HepG2 (cell line): ENCODE measurements at regions not wholly inside any gene's neighbourhood (a gene's known extent, or its start where the extent isn't known, plus 50 kb on each side); places are given as distances from the start of the nearest gene placed in this dataset.
A peak's percentile ranks its signal among the peaks of the same experiment; 100 is the strongest.

Experiments
- BORCS8-MEF2B ChIP-seq: sonication (generic); formaldehyde crosslinking; IDR thresholded peaks from 2 replicates; pipeline ENCODE4 v1.8.0; 2022; ENCODE audit warnings: mild to moderate bottlenecking, missing genetic modification reagents
- EZH2 ChIP-seq: conservative IDR thresholded peaks from 2 replicates; pipeline ENCODE4 v1.6.1; 2012; ENCODE audit warnings: mild to moderate bottlenecking, low read depth, low read length, moderate library complexity
- HNF4G ChIP-seq, 2 experiments: sonication (generic) in 1 of 2; formaldehyde crosslinking in 1 of 2; IDR thresholded peaks; 2 replicates each; pipeline versions ENCODE4 v1.4.0 to v1.6.1; 2011 to 2020; ENCODE audit warnings: borderline replicate concordance in 2 of 2, low read depth in 2 of 2, mild to moderate bottlenecking in 2 of 2, low read length in 1 of 2, missing genetic modification reagents in 1 of 2, moderate library complexity in 1 of 2
- PAF1 ChIP-seq: IDR thresholded peaks from 2 replicates; pipeline ENCODE4 v1.6.1; 2016; ENCODE audit warnings: missing genetic modification reagents, missing compliant biosample characterization
- PTBP1 ChIP-seq: fragments of 200-400 bp; formaldehyde crosslinking; IDR thresholded peaks from 2 replicates; pipeline ENCODE4 v1.6.1; 2018; ENCODE audit warnings: low read length, low read depth; ENCODE audit not compliant: poor library complexity, severe bottlenecking
- SOX6 ChIP-seq, 2 experiments: fragments of 450-650 bp in 1 of 2; sonication (generic) in 1 of 2; formaldehyde crosslinking in 1 of 2; IDR thresholded peaks; 2 replicates each; pipeline versions ENCODE4 v1.4.0 to v1.6.1; 2017 to 2020; ENCODE audit warnings: antibody characterized with exemption in 1 of 2, mild to moderate bottlenecking in 1 of 2, missing genetic modification reagents in 1 of 2
- ZNF382 ChIP-seq: sonication (generic); formaldehyde crosslinking; IDR thresholded peaks from 2 replicates; pipeline ENCODE4 v1.5.0; 2020; ENCODE audit warnings: missing genetic modification reagents, mild to moderate bottlenecking, borderline replicate concordance
- ZNF496 ChIP-seq: sonication (generic); formaldehyde crosslinking; IDR thresholded peaks from 2 replicates; pipeline ENCODE4 v1.8.1; 2023; ENCODE audit warnings: mild to moderate bottlenecking, moderate library complexity, missing genetic modification reagents; ENCODE audit not compliant: insufficient replicate concordance
- ZNF589 ChIP-seq: sonication (generic); formaldehyde crosslinking; conservative IDR thresholded peaks from 2 replicates; pipeline ENCODE4 v1.8.0; 2022; ENCODE audit warnings: mild to moderate bottlenecking, moderate library complexity, missing genetic modification reagents
- ZNF772 ChIP-seq: sonication (generic); formaldehyde crosslinking; IDR thresholded peaks from 2 replicates; pipeline ENCODE4 v1.5.0; 2020; ENCODE audit warnings: mild to moderate bottlenecking, missing genetic modification reagents
- ZNF773 ChIP-seq: sonication (generic); formaldehyde crosslinking; IDR thresholded peaks from 2 replicates; pipeline ENCODE4 v1.4.0; 2020; ENCODE audit warnings: missing genetic modification reagents, borderline replicate concordance
- ZNF781 ChIP-seq: sonication (generic); formaldehyde crosslinking; IDR thresholded peaks from 2 replicates; pipeline ENCODE4 v1.5.1; 2020; ENCODE audit warnings: borderline replicate concordance, mild to moderate bottlenecking, missing genetic modification reagents; ENCODE audit errors: not compliant biosample characterization
- TF ChIP-seq, protein P1 (sequence below), 2 experiments: fragments of 450-650 bp in 1 of 2; sonication (generic) in 1 of 2; formaldehyde crosslinking in 1 of 2; IDR thresholded peaks; 2 replicates each; pipeline versions ENCODE4 v1.6.1 to v1.8.0; 2016 to 2022; ENCODE audit warnings: antibody characterized with exemption in 1 of 2, mild to moderate bottlenecking in 1 of 2, missing genetic modification reagents in 1 of 2
- TF ChIP-seq, protein P2 (sequence below): sonication (generic); formaldehyde crosslinking; IDR thresholded peaks from 2 replicates; pipeline ENCODE4 v1.4.0; 2020; ENCODE audit warnings: missing genetic modification reagents, borderline replicate concordance

DNA sequence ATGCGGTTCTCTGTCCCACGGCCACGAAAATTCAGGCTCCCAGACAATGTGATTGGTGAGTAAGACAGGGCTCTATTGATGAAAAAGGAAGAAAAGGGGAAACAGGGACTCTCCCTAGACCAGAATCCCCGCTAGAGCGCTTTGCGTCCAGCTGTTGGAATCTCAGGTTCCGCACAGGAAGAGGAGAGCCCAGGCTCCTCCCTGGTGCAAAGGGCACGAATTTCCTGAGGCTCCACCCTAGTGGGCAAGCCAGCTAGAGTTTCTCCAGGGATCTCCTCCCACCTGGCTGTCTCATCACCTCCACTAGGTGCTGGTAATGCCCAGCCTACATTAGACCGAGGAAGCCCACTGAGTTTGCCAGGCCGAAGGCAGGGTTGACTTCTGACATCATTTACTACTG is 135.9 kb upstream of the SOX4 start (continued):
- TF ChIP-seq, protein P1, sequence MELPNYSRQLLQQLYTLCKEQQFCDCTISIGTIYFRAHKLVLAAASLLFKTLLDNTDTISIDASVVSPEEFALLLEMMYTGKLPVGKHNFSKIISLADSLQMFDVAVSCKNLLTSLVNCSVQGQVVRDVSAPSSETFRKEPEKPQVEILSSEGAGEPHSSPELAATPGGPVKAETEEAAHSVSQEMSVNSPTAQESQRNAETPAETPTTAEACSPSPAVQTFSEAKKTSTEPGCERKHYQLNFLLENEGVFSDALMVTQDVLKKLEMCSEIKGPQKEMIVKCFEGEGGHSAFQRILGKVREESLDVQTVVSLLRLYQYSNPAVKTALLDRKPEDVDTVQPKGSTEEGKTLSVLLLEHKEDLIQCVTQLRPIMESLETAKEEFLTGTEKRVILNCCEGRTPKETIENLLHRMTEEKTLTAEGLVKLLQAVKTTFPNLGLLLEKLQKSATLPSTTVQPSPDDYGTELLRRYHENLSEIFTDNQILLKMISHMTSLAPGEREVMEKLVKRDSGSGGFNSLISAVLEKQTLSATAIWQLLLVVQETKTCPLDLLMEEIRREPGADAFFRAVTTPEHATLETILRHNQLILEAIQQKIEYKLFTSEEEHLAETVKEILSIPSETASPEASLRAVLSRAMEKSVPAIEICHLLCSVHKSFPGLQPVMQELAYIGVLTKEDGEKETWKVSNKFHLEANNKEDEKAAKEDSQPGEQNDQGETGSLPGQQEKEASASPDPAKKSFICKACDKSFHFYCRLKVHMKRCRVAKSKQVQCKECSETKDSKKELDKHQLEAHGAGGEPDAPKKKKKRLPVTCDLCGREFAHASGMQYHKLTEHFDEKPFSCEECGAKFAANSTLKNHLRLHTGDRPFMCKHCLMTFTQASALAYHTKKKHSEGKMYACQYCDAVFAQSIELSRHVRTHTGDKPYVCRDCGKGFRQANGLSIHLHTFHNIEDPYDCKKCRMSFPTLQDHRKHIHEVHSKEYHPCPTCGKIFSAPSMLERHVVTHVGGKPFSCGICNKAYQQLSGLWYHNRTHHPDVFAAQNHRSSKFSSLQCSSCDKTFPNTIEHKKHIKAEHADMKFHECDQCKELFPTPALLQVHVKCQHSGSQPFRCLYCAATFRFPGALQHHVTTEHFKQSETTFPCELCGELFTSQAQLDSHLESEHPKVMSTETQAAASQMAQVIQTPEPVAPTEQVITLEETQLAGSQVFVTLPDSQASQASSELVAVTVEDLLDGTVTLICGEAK (IDR thresholded peaks at IDR 0.05) = no peak
- TF ChIP-seq, protein P1 (CRISPR knock-in tag; IDR thresholded peaks at IDR 0.05) = 0 out of 2 replicates have a peak, but pooled peaks have one; percentile 37
- TF ChIP-seq BORCS8-MEF2B (CRISPR knock-in tag) = 0 out of 2 replicates have a peak, but pooled peaks have one; percentile 32
- 0 out of 2 replicates have a peak, but pooled peaks have one; percentile 43 for TF ChIP-seq ZNF589
- no peak for TF ChIP-seq ZNF781
- peak; percentile 31; the same call in 1 of the 2 replicates for TF ChIP-seq HNF4G (IDR thresholded peaks at IDR 0.05; ENCODE audit: borderline replicate concordance, low read depth, low read length)
- no peak; the same call in 1 of the 2 replicates for TF ChIP-seq HNF4G (CRISPR knock-in tag; IDR thresholded peaks at IDR 0.05; ENCODE audit: borderline replicate concordance, low read depth)
- TF ChIP-seq PTBP1 = no peak
- TF ChIP-seq ZNF382 (CRISPR knock-in tag) = no peak
- TF ChIP-seq PAF1 (CRISPR knock-in tag) = no peak
- TF ChIP-seq ZNF772 (CRISPR knock-in tag) = 0 out of 2 replicates have a peak, but pooled peaks have one; percentile 24
- TF ChIP-seq ZNF496 (CRISPR knock-in tag) = no peak
- TF ChIP-seq EZH2 = no peak
- TF ChIP-seq, protein P2, sequence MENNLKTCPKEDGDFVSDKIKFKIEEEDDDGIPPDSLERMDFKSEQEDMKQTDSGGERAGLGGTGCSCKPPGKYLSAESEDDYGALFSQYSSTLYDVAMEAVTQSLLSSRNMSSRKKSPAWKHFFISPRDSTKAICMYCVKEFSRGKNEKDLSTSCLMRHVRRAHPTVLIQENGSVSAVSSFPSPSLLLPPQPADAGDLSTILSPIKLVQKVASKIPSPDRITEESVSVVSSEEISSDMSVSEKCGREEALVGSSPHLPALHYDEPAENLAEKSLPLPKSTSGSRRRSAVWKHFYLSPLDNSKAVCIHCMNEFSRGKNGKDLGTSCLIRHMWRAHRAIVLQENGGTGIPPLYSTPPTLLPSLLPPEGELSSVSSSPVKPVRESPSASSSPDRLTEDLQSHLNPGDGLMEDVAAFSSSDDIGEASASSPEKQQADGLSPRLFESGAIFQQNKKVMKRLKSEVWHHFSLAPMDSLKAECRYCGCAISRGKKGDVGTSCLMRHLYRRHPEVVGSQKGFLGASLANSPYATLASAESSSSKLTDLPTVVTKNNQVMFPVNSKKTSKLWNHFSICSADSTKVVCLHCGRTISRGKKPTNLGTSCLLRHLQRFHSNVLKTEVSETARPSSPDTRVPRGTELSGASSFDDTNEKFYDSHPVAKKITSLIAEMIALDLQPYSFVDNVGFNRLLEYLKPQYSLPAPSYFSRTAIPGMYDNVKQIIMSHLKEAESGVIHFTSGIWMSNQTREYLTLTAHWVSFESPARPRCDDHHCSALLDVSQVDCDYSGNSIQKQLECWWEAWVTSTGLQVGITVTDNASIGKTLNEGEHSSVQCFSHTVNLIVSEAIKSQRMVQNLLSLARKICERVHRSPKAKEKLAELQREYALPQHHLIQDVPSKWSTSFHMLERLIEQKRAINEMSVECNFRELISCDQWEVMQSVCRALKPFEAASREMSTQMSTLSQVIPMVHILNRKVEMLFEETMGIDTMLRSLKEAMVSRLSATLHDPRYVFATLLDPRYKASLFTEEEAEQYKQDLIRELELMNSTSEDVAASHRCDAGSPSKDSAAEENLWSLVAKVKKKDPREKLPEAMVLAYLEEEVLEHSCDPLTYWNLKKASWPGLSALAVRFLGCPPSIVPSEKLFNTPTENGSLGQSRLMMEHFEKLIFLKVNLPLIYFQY (CRISPR knock-in tag) = no peak
- TF ChIP-seq SOX6 (IDR thresholded peaks at IDR 0.05) = no peak
- TF ChIP-seq SOX6 (CRISPR knock-in tag; IDR thresholded peaks at IDR 0.05) = peak; percentile 28; the same call in 1 of the 2 replicates
- no peak for TF ChIP-seq ZNF773 (CRISPR knock-in tag)
